IMR-90 (cell line): ENCODE measurements at regions not wholly inside any gene's neighbourhood (a gene's known extent, or its start where the extent isn't known, plus 50 kb on each side); places are given as distances from the start of the nearest gene placed in this dataset.

Source experiments
- ATAC-seq: fragments of 200-7000 bp; cut with Tn5 transposase; 2 replicates; pipeline ENCODE4 v1.9.1; 2020; ENCODE audit warnings: low read depth, mild to moderate bottlenecking, moderate library complexity
- BruUV-seq: library from RNA; stranded (reverse); fragments of 400-500 nt; replicated peaks from 2 replicates; lab custom pipeline; 2021; lab: Mats Ljungman, UMichigan
- CTCF ChIA-PET: fragments of 300-600 bp; formaldehyde crosslinking; extraction: SDS; loops from one replicate; lab custom pipeline; 2021; ENCODE audit warnings: antibody characterized with exemption; lab: Yijun Ruan, JAX
- POLR2A ChIA-PET: fragments of 300-600 bp; sonication (Branson Sonifier 250); formaldehyde crosslinking; loops from one replicate; lab custom pipeline; 2022; ENCODE audit warnings: antibody characterized with exemption; ENCODE audit not compliant: unreplicated experiment; lab: Charles Lee
- DNase-seq: peaks from one replicate; pipeline ENCODE4 v3.0.0; 2013
- H2AFZ ChIP-seq: replicated peaks from 2 replicates; pipeline ENCODE3; 2013; ENCODE audit warnings: low read length, mild to moderate bottlenecking; ENCODE audit not compliant: poor library complexity
- H2AK5ac ChIP-seq: 2 replicates; pipeline ENCODE4 v1.6.1; 2013; ENCODE audit warnings: low read depth, low read length, inconsistent platforms
- H2AK9ac ChIP-seq: replicated peaks from 2 replicates; pipeline ENCODE3; 2013; ENCODE audit warnings: mild to moderate bottlenecking, low read depth, low read length, moderate library complexity; ENCODE audit not compliant: poor library complexity
- H2BK120ac ChIP-seq: 2 replicates; pipeline ENCODE4 v1.6.1; 2013; ENCODE audit warnings: low read depth, low read length, inconsistent platforms
- H2BK15ac ChIP-seq: 3 replicates; pipeline ENCODE4 v1.6.1; 2013; ENCODE audit warnings: low read depth, low read length, inconsistent platforms
- H2BK20ac ChIP-seq: 2 replicates; pipeline ENCODE4 v1.6.1; 2013; ENCODE audit warnings: low read depth, mild to moderate bottlenecking, inconsistent platforms, low read length, moderate library complexity
- H2BK5ac ChIP-seq: 2 replicates; pipeline ENCODE4 v1.6.1; 2013; ENCODE audit warnings: mild to moderate bottlenecking, low read depth, low read length, inconsistent platforms; ENCODE audit not compliant: poor library complexity, severe bottlenecking
- H3K14ac ChIP-seq: replicated peaks from 2 replicates; pipeline ENCODE4 v1.6.1; 2013; ENCODE audit warnings: low read depth, low read length, inconsistent platforms
- H3K18ac ChIP-seq: 2 replicates; pipeline ENCODE4 v1.6.1; 2013; ENCODE audit warnings: low read depth, low read length, control low read depth
- H3K23ac ChIP-seq: 2 replicates; pipeline ENCODE4 v1.6.1; 2013; ENCODE audit warnings: low read depth, low read length, inconsistent platforms
- H3K27ac ChIP-seq: 2 replicates; pipeline ENCODE4 v1.5.1; 2013; ENCODE audit warnings: mild to moderate bottlenecking, control low read depth, low read length; ENCODE audit not compliant: insufficient read depth
- H3K27me3 ChIP-seq: 2 replicates; pipeline ENCODE4 v1.6.1; 2013; ENCODE audit warnings: low read length; ENCODE audit not compliant: control insufficient read depth, insufficient read depth
- H3K36me3 ChIP-seq: 2 replicates; pipeline ENCODE4 v1.6.1; 2013; ENCODE audit warnings: low read length, mixed read lengths; ENCODE audit not compliant: control insufficient read depth, insufficient read depth
- H3K4ac ChIP-seq: 2 replicates; pipeline ENCODE4 v1.6.1; 2013; ENCODE audit warnings: low read depth, low read length, inconsistent platforms
- H3K4me1 ChIP-seq: 2 replicates; pipeline ENCODE4 v1.6.1; 2013; ENCODE audit warnings: low read length, mixed read lengths; ENCODE audit not compliant: control insufficient read depth, insufficient read depth
- H3K4me2 ChIP-seq: 2 replicates; pipeline ENCODE4 v1.6.1; 2013; ENCODE audit warnings: low read depth, mild to moderate bottlenecking, control low read depth, low read length, moderate library complexity
- H3K4me3 ChIP-seq: 2 replicates; pipeline ENCODE4 v1.5.1; 2013; ENCODE audit warnings: low read depth, mild to moderate bottlenecking, control low read depth, low read length, moderate library complexity; ENCODE audit not compliant: insufficient read depth
- H3K56ac ChIP-seq: 2 replicates; pipeline ENCODE4 v1.6.1; 2013; ENCODE audit warnings: low read length, inconsistent platforms; ENCODE audit not compliant: insufficient read depth; ENCODE audit errors: extremely low read depth
- H3K79me1 ChIP-seq, 2 experiments: 2 replicates each; pipeline ENCODE4 v1.6.1; 2013; ENCODE audit warnings: low read length in 2 of 2, inconsistent platforms in 1 of 2, low read depth in 1 of 2
- H3K9ac ChIP-seq: 2 replicates; pipeline ENCODE4 v1.6.1; 2013; ENCODE audit warnings: low read depth, low read length, control low read depth
- H3K9me1 ChIP-seq: 2 replicates; pipeline ENCODE4 v1.6.1; 2013; ENCODE audit warnings: low read length, inconsistent platforms; ENCODE audit not compliant: insufficient read depth
- H3K9me3 ChIP-seq: 2 replicates; pipeline ENCODE4 v1.6.1; 2013; ENCODE audit warnings: low read length; ENCODE audit not compliant: control insufficient read depth, insufficient read depth
- H4K20me1 ChIP-seq: 2 replicates; pipeline ENCODE4 v1.6.1; 2013; ENCODE audit warnings: low read length, inconsistent platforms; ENCODE audit not compliant: insufficient read depth
- H4K5ac ChIP-seq: 2 replicates; pipeline ENCODE4 v1.6.1; 2013; ENCODE audit warnings: mild to moderate bottlenecking, low read depth, low read length, control low read depth
- H4K8ac ChIP-seq, 2 experiments: 2 replicates each; pipeline ENCODE4 v1.6.1; 2013; ENCODE audit warnings: low read depth in 2 of 2, low read length in 2 of 2, control low read depth in 1 of 2, inconsistent platforms in 1 of 2
- H4K91ac ChIP-seq: 2 replicates; pipeline ENCODE4 v1.6.1; 2013; ENCODE audit warnings: low read depth, low read length, inconsistent platforms; ENCODE audit not compliant: insufficient read depth
- BHLHE40 ChIP-seq: fragments of 150-350 bp; IDR thresholded peaks from 2 replicates; pipeline ENCODE4 v1.6.1; 2016; ENCODE audit warnings: mild to moderate bottlenecking, low read depth, low read length
- CHD1 ChIP-seq: IDR thresholded peaks from 2 replicates; pipeline ENCODE4 v1.6.1; 2012; ENCODE audit warnings: low read depth, low read length, improper control_type of control experiment
- FOS ChIP-seq: fragments of 150-350 bp; IDR thresholded peaks from 2 replicates; pipeline ENCODE4 v1.6.1; 2016; ENCODE audit warnings: low read depth, low read length
- MAFK ChIP-seq: IDR thresholded peaks from 2 replicates; pipeline ENCODE4 v1.6.1; 2012; ENCODE audit warnings: low read depth, low read length, improper control_type of control experiment
- MAZ ChIP-seq: IDR thresholded peaks from 2 replicates; pipeline ENCODE4 v1.6.1; 2012; ENCODE audit warnings: low read depth, mild to moderate bottlenecking, low read length, improper control_type of control experiment, moderate library complexity, borderline replicate concordance
- NFE2L2 ChIP-seq: fragments of 150-350 bp; IDR thresholded peaks from 2 replicates; pipeline ENCODE4 v1.6.1; 2016; ENCODE audit warnings: low read depth, mild to moderate bottlenecking, low read length
- POLR2A ChIP-seq: IDR thresholded peaks from 2 replicates; pipeline ENCODE4 v1.6.1; 2012; ENCODE audit warnings: mild to moderate bottlenecking, low read depth, low read length
- RAD21 ChIP-seq: IDR thresholded peaks from 2 replicates; pipeline ENCODE4 v1.6.1; 2012; ENCODE audit warnings: low read length, improper control_type of control experiment
- RCOR1 ChIP-seq: IDR thresholded peaks from 2 replicates; pipeline ENCODE4 v1.6.1; 2012; ENCODE audit warnings: mild to moderate bottlenecking, low read length, improper control_type of control experiment; ENCODE audit not compliant: insufficient replicate concordance
- WGBS, 2 experiments: methylation state at CpG; one replicate each; pipeline versions ENCODE4 v1.1.5 to v1.1.7; 2013; ENCODE audit warnings: missing lambda C conversion rate in 2 of 2; ENCODE audit not compliant: insufficient read length in 1 of 2; ENCODE audit errors: extremely low coverage in 2 of 2; 5-methylcytosine and 5-hydroxymethylcytosine counted together
- dilution Hi-C: fragments of 300-500 bp; cut with HindIII; formaldehyde crosslinking; loops from one replicate; pipeline ENCODE4 v1.14.3; 2018; ENCODE audit warnings: low sequenced_read_pairs; ENCODE audit not compliant: unreplicated experiment
- in situ Hi-C: fragments of 300-500 bp; cut with MboI; formaldehyde crosslinking; loops from 3 replicates; pipeline ENCODE4 v1.14.3; 2019; ENCODE audit warnings: low sequenced_read_pairs, inconsistent platforms, mixed read lengths
- intact Hi-C: fragments of 100-400 bp; cut with micrococcal nuclease; formaldehyde crosslinking; loops from 2 replicates; pipeline ENCODE4 v1.10.0; 2022
- TF ChIP-seq, protein P1 (sequence below): conservative IDR thresholded peaks from 2 replicates; pipeline ENCODE4 v1.5.1; 2012; ENCODE audit warnings: mild to moderate bottlenecking, low read depth, low read length, improper control_type of control experiment

DNA sequence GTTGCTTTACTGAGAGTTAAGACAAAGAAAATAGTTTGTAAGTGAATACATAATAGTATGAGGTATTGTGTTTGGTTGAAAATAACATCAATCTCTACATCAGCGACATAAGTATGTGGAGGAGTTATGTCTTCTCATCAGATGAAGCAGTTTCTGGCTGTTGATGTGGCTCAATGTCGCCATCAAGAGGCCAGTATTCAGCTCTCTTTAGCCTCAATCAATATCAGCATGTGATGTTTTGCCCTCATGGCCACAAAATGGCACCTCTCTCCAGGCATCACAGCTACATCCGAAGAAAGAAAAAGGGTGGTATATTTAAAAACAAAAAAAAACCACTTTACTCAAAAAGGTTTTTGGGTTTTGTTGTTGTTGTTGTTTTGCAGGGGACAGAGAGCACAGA is 302.3 kb upstream of the TMEM132C start:
- no peak overlapping the region for H4K5ac ChIP-seq
- dilution Hi-C loops, result no loop called here
- intact Hi-C loops, result no loop called here
- H2BK20ac ChIP-seq, result no peak overlapping the region
- H2BK5ac ChIP-seq, result no peak overlapping the region
- H2AFZ ChIP-seq, result no peak overlapping the region
- POLR2A ChIA-PET, result no interaction called here
- no TSS peak for BruUV-seq
- H3K23ac ChIP-seq, result no peak overlapping the region
- H3K4me3 ChIP-seq, result no peak overlapping the region
- H3K14ac ChIP-seq, result no peak overlapping the region
- no peak overlapping the region for H2AK9ac ChIP-seq
- peaks cover 19% of the 10 kb centered on the region for H3K9me3 ChIP-seq
- H3K79me1 ChIP-seq, result no peaks in the 10 kb centered on the region
- no peak overlapping the region for H3K56ac ChIP-seq
- no peaks in the 10 kb centered on the region for H3K4me1 ChIP-seq
- ATAC-seq (no peak), DNase-seq (no peak)
- no peak overlapping the region for H4K91ac ChIP-seq
- no peak overlapping the region for H3K9ac ChIP-seq
- no peaks in the 10 kb centered on the region for H3K9me1 ChIP-seq
- H3K27me3 ChIP-seq, result no peaks in the 10 kb centered on the region
- CTCF ChIA-PET, result no interaction called here
- H3K4ac ChIP-seq, result no peak overlapping the region
- no peak overlapping the region for H4K8ac ChIP-seq
- WGBS, 2 experiments, result no CpG with 5 or more reads among the region's 3 CpGs
- no peak overlapping the region for H2BK120ac ChIP-seq
- H3K27ac ChIP-seq, result no peak overlapping the region
- H2BK15ac ChIP-seq, result no peak overlapping the region
- in situ Hi-C loops, result no loop called here
- no peaks in the 10 kb centered on the region for H4K20me1 ChIP-seq
- no peak overlapping the region for H3K4me2 ChIP-seq
- no peak overlapping the region for H2AK5ac ChIP-seq
- TF ChIP-seq RAD21 (no peak), NFE2L2 (no peak), RCOR1 (no peak), BHLHE40 (no peak), MAFK (no peak), FOS (no peak), CHD1 (no peak), MAZ (no peak), POLR2A (no peak)
- TF ChIP-seq, protein P1, sequence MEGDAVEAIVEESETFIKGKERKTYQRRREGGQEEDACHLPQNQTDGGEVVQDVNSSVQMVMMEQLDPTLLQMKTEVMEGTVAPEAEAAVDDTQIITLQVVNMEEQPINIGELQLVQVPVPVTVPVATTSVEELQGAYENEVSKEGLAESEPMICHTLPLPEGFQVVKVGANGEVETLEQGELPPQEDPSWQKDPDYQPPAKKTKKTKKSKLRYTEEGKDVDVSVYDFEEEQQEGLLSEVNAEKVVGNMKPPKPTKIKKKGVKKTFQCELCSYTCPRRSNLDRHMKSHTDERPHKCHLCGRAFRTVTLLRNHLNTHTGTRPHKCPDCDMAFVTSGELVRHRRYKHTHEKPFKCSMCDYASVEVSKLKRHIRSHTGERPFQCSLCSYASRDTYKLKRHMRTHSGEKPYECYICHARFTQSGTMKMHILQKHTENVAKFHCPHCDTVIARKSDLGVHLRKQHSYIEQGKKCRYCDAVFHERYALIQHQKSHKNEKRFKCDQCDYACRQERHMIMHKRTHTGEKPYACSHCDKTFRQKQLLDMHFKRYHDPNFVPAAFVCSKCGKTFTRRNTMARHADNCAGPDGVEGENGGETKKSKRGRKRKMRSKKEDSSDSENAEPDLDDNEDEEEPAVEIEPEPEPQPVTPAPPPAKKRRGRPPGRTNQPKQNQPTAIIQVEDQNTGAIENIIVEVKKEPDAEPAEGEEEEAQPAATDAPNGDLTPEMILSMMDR, result no peak
- H3K36me3 ChIP-seq, result no peaks in the 10 kb centered on the region
- no peak overlapping the region for H3K18ac ChIP-seq
